ENCODE measurements at regions not wholly inside any gene's neighbourhood (a gene's known extent, or its start where the extent isn't known, plus 50 kb on each side); places are given as distances from the start of the nearest gene placed in this dataset.
"Not testable (repeated sequence)": the region's sequence is repeated elsewhere in the genome, so short reads cannot be mapped to it uniquely, and the experiment has no call there.

DNA sequence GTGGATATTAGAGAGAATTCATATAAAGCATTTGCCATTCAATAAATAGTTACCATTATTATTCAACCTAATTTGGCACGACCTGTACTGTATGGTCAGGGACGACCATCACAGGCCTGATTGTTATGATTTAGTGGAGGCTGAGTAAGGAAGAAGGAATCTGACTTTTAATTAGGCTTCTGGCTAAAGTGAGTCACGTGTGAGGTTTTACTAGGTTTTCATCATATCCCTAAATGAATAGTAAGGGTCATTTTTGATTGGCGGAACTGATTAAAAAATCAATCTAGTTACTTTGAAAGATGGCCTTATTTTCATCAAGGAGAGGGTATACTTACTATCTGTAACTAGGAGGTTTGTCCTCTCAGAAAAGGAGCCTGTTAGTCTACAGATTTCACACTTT is 143.4 kb downstream of the ADCYAP1 start:
- FAIRE-seq: no peak

DNA sequence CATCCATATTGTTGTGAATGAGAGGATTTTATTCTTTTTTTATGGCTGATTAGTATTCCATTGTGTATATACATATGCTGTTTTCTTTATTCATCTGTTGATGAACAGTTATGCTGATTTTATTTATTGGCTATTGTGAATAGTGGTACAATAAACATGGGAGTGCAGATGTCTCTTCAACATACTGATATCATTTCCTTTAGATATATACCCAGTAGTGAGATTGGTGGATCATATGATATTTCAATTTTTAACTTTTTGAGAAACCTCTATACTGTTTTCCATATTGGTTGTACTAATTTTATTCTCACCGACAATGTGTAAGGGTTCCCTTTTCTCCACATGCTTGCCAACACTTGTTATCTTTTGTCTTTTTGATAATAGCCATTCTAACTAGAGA is 144.5 kb downstream of the ADCYAP1 start:
- no peak for FAIRE-seq

DNA sequence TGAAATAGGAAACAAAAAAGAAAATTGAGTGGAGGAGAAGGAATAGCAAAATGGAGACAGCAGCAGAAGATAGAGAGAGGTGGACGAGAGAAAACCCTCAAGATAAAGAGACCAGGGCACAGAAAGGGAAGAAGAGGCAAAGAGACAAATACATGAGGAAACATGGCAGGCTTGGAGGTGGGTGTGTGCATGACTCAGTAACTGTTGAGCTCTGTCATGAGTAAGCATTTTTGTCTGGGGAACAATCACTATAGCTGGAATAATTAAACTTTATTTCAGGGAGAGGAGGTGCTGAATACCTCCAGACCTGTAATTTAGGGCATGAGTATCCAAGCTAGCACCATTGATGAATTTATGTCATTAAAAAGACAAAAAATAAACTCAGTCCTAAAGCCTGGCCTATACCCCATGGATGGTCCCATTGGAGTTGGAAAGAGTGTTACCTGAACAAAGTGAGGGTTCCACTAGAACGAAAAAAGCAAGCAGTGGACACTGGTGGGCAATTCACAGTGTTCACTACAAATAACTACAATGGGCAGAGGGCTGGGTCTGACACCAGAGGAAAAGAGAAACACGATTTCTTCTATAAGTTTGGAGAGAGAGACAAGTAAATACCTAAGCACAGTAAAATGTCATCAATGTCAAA is 145.5 kb downstream of the ADCYAP1 start:
- FAIRE-seq: no peak

DNA sequence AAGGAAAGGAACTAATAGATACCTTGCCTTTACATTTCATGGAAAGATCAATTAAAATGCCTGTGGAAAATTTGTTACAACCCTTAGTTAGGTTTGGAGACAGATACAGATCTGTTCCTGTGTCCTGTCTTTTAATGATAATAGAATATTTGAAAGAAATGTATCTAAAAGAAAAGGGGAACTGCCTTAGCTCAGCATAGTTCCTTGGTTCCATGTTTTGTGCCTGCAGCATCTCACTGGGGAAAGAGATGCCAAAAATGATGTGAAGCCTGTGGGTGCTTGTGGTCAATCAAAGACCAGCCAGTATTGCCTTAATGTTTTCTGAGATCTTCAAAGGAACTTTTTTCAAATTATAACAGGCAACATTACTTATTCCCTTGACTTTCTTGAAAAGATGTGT is 147.6 kb downstream of the ADCYAP1 start:
- no peak for FAIRE-seq

DNA sequence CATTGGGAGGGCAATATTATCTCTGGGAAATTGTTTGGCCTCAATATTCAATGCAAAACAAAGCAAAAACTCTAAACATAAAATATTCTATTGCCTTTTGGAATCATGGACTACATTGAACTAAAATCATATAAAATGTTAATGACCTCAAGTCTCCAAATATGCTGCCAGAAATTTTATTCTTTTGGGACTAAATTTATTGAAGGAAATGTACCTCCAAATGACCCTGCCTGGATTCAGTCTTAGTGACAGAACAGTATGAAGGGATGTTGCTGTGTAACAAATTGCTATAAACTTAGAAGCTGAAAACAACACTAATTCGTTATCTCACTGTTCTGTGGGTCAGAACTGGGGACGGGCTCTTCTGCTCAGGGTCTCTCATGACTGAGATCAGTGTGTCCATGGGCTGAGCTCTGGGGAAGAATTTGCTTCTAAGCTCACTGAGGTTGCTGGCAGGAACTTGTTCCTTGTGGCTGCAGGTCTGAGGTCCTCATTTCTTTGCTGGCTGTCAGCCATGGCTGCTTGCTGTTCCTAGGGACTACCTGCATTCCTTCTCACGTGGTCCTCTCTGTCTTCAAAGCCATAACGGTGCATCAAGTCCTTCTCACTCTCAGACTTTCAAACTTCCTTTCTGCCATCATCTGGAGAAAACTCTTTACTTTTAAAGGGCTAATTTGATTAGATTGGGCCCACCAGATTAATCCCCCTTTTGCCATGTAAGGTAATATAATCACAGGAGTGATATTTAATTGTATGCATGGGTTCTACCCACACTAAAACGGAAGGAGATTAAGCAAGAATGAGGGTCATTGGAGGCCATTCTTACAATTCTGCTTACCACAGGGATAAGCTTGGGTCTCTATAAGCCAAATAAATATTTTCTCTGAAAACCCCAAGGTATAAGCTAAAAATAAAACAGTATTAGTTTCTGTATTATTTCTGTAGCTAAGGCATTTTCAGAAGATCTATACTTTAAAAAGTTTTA is 149.0 kb downstream of the ADCYAP1 start:
- no peak for FAIRE-seq

DNA sequence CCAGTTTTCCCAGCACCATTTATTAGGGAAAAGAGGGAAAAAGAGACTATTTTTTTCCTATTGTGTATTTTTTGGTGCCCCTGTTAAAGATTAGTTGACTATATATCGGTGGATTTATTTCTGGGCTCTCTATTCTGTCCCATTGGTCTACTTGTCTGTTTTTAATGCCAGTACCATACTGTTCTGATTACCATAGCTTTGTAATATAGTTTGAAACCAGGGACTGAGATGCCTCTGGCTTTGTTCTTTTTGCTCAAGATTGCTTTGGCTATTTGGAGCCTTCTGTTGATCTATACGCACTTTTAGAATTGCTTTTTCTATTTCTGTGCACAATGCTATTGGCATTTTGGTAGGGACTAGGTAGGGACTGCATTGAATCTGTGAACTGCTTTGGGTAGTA is 151.7 kb downstream of the ADCYAP1 start:
- no peak for FAIRE-seq

DNA sequence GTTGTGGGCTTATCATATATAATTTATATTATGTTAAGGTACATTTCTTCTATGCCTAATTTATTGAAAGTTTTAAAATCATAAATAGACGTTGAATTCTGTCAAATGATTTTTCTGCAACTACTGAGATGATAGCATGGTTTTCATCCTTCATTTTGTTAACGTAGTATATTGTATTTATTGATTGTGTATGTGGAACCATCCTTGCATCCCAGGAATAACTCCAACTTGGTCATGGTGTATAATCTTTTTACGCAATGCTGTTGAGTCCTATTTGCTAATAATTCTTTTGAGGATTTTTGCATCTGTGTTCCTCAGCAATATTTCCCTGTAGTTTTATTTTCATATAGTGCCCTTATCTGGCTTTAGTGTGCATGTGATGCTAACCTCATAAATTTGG is 152.7 kb downstream of the ADCYAP1 start:
- no peak for FAIRE-seq

DNA sequence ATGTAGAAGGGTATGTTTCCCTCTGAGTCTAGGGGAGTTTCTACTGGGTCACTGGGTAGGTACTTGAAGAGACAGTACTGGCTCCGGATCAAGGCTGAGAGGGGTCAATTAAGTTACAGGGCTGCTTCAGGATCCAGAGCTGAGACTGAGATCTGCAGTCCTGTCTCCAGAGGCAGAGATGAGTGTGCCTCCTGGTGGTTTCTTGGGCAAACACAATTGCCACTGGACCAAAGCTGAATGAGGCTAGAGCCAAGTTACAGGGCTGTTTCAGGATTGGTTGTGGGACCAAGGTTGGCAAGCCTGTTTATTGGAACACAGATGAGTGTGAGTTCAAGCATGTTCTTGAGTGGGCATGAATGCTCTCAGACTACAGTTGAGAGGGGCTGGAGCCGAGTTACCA is 157.9 kb downstream of the ADCYAP1 start:
- FAIRE-seq: no peak

DNA sequence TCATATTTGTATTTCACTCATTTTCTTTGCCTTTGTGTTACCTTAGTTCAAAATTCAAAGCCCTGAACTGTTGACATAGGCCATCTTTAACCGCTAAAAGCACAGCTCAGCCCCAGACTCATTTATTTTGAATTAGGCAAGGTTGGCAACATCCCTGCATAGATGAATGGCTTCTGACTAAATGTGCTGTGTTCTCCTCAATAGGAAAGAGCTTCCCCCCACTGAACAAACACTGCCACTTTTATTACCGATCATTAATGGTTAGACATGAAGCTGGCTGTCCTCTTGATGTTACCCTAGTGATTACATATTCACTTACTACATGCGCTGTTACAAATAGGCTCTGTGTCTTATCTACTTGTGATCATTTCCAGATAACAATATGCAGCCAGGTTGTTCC is 170.7 kb downstream of the ADCYAP1 start:
- no peak for FAIRE-seq

DNA sequence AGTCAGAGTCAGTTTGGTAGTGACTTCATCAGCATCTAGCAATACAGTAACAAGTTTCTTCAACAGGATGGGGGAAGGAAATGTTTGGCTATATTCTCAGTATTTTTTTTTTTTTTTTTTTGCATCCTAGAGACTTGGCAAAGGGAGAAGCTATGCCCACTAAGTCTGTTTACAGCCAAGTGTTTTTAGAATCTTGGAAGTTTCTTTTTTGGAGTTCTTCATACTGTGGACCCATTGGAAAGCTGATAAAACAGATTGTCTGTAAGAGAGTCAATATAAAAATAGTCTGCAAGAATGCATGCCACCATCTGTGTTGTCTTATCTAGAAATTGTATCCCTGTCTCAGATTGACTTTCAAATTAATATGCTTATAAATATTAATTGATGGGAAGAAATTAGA is 171.2 kb downstream of the ADCYAP1 start:
- no peak for FAIRE-seq

DNA sequence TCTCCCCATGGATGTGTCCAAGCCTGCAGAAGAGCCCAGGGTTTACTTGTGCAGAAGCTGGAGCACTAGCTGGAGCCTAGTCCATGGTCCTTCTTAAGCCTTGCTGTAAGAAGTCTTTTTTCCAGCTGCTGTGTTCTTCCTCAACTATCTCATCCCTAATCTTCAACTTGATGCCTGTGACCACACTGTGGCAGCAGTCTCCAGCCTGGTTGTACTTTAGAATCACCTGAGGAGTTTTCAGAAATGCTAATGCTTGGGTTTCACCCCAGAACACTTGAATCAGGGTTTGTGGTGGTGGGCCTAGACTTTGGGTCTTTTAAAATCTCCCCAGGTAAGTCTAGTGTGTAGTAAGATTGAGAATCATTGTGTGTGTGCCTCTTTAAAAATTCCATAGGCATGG is 173.6 kb downstream of the ADCYAP1 start:
- no peak for FAIRE-seq

DNA sequence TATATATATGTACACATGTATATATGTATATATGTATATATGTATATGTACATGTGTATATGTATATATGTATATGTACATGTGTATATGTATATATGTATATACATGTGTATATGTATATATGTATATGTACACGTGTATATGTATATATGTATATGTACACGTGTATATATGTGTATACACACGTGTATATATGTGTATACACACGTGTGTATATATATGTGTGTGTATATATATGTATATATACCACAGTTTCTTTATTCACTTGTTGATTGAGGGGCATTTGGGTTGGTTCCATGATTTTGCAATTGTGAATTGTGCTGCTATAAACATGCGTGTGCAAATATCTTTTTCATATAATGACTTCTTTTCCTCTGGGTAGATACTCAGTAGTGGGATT is 179.0 kb downstream of the ADCYAP1 start:
- peak; percentile 25 for FAIRE-seq

DNA sequence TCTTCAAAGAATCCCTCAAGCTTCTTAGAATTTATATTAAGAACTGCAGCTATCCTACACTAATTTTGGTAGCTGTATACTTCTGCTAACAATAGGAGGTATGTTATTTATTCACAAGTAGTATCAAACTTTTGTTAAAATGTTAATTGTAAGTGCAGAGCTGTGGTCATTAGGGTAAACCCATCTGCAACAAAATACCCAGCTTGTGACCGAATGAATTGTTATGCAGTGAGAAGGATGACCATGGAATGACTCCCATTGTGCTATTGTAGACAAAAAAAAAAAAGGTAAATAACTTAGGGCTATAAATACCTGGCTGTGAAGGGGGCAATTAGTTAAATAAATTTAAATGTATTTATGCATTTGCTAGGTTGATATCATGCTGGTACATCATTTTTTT is 186.1 kb downstream of the ADCYAP1 start:
- FAIRE-seq: no peak

DNA sequence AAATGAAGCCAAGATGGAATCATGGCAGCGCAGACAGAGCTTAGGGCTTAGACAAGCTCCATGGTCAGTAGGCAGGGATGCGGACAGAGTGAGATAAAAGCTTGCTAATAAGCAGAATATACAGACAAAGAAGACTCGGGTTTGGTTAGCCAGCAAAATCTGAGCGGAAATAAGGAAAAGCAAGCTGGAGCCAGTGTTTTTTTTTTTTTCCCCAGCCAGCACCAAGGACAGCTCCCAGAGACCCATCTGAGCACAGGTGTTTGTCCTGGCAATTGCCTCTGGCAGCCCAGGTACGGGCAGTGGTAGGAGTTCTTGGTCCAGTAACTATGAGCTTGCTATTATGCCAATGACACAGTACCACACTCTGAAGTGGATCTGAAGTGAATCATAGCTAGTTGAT is 187.6 kb downstream of the ADCYAP1 start:
- no peak for FAIRE-seq

DNA sequence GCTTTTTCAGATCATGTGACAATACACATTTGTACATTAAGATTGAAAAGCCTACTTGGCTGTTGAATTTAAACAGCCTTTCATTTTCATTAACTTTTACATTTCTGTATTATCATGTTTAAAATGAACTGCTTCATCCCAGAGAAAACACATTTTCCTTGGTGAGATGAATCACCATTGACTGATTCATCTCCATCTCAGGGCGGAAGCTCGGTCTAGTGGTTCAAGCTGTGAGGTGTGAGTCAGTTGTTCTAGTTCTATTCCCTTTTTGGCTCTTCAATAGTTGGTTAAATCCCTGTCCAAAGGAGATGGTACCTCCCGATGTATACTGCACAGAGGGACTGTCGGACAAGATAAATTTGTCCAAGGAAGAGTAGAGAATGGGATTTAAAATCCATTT is 189.7 kb downstream of the ADCYAP1 start:
- no peak for FAIRE-seq

DNA sequence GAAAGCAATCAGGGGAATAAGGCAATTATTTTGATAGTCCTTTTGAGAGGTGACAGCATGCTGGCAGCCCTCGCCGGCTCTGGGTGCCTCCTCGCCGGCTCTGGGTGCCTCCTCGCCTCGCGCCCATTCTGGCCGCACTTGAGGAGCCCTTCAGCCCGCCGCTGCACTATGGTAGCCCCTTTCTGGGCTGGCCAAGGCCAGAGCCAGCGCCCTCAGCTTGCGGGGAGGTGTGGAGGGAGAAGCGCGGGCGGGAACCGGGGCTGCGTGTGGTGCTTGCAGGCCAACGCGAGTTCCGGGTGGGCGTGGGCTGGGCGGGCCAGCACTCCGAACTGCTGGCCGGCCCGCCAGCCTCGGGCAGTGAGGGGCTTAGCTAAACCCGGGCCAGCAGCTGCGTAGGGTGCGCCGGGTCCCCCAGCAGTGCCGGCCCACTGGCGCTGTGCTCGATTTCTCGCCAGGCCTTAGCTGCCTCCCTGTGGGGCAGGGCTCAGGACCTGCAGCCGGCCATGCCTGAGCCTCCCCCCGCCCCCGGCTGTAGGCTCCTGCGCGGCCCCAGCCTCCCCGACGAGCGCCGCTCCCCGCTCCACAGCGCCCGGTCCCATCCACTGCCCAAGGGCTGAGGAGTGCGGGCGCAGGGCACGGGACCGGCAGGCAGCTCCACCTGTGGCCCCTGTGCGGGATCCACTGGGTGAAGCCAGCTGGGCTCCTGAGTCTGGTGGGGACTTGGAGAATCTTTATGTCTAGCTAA is 193.5 kb downstream of the ADCYAP1 start:
- not testable (repeated sequence) for FAIRE-seq

DNA sequence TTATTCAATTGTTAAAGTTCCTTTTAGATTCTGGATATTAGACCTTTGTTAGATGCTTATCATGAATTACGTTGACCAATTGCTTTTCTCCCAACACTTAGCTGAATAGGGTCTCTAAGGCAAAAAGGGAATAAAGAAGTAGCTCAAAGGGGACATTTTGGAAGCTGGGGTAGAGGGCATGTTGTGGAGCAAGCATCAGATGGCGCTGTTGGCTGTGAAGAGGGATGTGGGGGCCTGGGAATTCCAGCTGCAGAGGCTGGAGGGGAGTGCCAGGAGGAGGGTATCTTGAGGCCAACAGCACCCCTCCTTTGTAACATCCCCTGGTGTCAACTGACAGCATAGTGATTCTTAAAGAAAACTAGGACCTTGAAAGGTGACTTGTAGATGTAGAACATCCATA is 198.2 kb downstream of the ADCYAP1 start:
- no peak for FAIRE-seq

DNA sequence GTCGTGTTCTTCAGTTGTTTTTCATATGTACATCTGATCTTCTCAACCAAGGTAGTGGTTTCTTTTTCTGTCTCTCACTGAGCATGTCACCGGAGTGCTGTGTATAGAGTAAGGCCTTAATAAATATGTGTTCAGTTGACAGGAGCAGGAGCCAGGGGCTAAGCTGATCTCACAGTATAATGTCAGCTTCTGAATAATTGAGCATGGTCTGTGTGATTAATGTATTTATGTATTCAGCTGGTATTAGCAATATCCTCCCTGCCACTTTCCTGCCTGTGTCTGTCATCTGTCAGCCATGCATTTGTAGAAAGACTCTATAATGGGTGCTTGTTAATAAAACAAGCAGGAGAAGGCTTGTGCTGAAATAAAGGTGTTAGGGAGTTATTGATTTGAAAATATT is 198.9 kb downstream of the ADCYAP1 start:
- FAIRE-seq: no peak

DNA sequence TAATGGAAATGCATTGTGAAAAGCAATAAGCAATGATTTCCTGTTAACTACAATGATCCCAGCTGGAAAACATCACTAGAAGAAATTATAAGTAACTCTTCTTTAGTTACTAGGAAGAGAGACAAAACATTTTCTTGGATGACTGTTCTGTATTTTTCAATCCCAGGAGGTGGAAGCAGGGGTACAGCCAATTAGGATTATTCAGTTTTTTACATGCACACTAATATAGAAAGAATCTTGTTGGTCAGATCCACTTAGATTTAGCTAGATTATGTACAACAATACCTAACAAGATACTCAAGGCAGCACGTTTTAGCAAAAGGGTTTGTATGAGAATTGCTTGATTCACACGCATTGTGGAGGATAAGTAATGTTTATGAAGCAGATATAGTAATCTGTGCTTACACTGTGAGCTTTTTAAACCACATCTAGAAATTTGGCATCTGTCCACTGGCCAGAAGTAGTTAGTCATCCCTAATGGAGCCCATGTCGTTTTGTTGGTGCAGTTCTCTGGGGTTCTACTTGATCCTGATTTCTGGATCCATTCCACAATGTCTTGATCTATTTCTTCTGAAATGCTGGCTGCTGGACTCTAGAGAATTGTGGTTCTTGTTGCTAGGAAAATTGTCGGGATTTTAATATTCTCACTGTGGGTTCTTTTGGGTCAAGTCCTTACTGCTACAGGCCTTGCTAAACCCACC is 199.7 kb downstream of the ADCYAP1 start:
- FAIRE-seq: no peak

DNA sequence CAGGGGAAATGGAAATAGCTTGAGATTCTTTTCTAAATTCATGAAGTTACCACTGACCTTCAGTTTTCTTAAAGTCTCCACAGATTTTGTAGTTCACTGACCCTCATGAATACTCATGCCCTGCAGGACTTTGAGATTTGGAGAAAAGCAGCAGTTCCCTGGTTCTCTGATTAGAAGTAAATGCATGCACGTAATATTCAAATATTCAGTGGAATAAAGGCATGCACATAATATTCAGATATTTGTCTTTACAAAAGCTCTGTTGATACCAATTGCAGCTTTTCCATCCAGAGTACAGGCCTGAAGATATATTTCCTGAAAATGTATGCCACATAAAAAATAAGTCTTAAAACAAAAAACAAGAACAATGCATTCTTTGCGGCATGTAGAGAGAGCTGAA is 219.8 kb downstream of the ADCYAP1 start:
- no peak for FAIRE-seq

DNA sequence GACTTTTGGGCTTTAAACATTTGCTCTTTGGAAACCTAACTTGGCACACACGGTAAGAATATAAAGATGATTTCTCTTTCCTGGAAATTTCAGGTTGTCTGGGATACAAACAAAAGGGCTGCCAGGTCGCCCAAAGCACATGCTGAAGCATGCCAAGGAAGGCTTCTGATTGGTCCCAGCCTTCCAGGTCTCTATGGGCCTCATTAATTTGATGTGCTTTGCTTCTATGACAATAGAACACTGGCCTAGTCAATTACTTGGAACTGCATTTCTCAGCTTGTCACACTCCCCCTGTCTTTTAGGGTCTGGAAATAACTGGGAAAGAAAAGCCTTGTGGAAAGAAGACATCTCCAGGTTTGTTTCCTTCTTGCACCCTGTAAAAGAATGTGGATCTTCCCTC is 228.9 kb downstream of the ADCYAP1 start:
- no peak for FAIRE-seq

DNA sequence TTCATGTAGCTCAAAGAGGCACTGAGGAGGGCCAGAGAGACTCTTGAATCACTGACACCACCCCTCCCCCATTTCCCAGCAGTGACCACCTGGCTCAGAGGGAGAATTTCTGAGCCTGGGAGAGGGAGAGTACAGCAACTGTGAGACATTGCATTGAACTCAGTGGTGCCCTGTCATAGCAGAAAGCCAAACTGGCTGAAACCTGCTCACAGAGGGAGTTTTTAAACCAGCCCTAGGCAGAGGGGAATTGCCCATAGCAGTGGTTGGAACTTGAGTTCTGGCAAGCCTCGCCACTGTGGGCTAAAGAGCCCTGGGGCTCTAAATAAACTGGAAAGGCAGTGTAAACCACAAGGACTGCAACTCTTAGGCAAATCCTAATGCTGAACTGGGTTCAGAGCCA is 243.1 kb downstream of the ADCYAP1 start:
- FAIRE-seq: no peak

DNA sequence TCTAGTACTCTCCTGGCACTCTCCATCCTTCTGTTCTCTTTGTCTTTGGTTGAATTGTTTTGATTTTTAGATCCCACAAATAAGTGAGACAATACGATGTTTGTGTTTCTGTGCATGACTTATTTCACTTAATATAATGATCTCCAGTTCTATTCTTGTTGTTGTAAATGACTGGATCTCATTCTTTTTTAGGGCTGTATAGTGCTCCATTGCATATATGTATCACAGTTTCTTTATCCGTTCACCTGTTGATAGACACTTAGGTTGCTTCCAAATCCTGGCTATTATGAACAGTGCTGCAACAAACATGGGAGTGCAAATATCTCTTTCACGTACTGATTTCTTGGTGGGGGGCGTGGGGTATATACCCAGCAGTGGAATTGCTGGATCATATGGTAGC is 245.0 kb downstream of the ADCYAP1 start:
- FAIRE-seq: no peak

All from G401.6 (cell line).